ENCODE measurements at regions not wholly inside any gene's neighbourhood (a gene's known extent, or its start where the extent isn't known, plus 50 kb on each side); places are given as distances from the start of the nearest gene placed in this dataset.

DNA sequence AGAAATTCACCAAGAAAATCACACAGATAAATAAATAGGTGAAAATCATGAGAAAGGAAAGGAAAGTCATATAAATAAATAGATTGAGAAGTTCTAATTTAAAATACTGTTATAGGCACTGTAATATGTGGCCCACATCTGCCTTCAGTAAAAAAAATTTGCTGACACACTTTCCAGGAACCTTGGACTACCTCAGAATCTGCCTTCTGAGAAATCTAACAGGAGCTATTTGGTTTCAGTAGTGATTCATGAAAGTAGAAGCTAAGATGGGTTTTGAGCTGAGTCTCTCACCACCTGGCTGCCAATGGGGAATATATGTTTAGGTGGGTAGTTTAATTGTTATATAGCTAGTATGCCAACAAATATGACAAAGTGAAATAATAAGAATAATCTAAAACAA is 810.0 kb downstream of the RAB28 start:
- Mint-ChIP-seq H3K4me1 (no peaks in the 10 kb centered on the region), H3K4me3 (no peak overlapping the region), H3K27me3 (ENCODE audit: low read depth) (no peaks in the 10 kb centered on the region), H3K27ac (no peak overlapping the region), H3K36me3 (peaks cover 26% of the 10 kb centered on the region), H3K9me3 (peaks cover 64% of the 10 kb centered on the region)
- ATAC-seq (no peak), DNase-seq (ENCODE audit: low spot score) (no peak)
- ChIA-PET POLR2A (no interaction called here), CTCF (no interaction called here)
- no peak for TF ChIP-seq TEAD4 (CRISPR knock-in tag; IDR thresholded peaks at IDR 0.05)
- no peak for TF ChIP-seq CREM (CRISPR knock-in tag; IDR thresholded peaks at IDR 0.05)
- TF ChIP-seq NFE2L1 (CRISPR knock-in tag; IDR thresholded peaks at IDR 0.05) = no peak
- TF ChIP-seq, protein P1, sequence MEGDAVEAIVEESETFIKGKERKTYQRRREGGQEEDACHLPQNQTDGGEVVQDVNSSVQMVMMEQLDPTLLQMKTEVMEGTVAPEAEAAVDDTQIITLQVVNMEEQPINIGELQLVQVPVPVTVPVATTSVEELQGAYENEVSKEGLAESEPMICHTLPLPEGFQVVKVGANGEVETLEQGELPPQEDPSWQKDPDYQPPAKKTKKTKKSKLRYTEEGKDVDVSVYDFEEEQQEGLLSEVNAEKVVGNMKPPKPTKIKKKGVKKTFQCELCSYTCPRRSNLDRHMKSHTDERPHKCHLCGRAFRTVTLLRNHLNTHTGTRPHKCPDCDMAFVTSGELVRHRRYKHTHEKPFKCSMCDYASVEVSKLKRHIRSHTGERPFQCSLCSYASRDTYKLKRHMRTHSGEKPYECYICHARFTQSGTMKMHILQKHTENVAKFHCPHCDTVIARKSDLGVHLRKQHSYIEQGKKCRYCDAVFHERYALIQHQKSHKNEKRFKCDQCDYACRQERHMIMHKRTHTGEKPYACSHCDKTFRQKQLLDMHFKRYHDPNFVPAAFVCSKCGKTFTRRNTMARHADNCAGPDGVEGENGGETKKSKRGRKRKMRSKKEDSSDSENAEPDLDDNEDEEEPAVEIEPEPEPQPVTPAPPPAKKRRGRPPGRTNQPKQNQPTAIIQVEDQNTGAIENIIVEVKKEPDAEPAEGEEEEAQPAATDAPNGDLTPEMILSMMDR (IDR thresholded peaks at IDR 0.05) = no peak
- TF ChIP-seq, protein P2, sequence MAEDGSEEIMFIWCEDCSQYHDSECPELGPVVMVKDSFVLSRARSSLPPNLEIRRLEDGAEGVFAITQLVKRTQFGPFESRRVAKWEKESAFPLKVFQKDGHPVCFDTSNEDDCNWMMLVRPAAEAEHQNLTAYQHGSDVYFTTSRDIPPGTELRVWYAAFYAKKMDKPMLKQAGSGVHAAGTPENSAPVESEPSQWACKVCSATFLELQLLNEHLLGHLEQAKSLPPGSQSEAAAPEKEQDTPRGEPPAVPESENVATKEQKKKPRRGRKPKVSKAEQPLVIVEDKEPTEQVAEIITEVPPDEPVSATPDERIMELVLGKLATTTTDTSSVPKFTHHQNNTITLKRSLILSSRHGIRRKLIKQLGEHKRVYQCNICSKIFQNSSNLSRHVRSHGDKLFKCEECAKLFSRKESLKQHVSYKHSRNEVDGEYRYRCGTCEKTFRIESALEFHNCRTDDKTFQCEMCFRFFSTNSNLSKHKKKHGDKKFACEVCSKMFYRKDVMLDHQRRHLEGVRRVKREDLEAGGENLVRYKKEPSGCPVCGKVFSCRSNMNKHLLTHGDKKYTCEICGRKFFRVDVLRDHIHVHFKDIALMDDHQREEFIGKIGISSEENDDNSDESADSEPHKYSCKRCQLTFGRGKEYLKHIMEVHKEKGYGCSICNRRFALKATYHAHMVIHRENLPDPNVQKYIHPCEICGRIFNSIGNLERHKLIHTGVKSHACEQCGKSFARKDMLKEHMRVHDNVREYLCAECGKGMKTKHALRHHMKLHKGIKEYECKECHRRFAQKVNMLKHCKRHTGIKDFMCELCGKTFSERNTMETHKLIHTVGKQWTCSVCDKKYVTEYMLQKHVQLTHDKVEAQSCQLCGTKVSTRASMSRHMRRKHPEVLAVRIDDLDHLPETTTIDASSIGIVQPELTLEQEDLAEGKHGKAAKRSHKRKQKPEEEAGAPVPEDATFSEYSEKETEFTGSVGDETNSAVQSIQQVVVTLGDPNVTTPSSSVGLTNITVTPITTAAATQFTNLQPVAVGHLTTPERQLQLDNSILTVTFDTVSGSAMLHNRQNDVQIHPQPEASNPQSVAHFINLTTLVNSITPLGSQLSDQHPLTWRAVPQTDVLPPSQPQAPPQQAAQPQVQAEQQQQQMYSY (CRISPR knock-in tag; IDR thresholded peaks at IDR 0.05) = no peak
- TF ChIP-seq, protein P3, sequence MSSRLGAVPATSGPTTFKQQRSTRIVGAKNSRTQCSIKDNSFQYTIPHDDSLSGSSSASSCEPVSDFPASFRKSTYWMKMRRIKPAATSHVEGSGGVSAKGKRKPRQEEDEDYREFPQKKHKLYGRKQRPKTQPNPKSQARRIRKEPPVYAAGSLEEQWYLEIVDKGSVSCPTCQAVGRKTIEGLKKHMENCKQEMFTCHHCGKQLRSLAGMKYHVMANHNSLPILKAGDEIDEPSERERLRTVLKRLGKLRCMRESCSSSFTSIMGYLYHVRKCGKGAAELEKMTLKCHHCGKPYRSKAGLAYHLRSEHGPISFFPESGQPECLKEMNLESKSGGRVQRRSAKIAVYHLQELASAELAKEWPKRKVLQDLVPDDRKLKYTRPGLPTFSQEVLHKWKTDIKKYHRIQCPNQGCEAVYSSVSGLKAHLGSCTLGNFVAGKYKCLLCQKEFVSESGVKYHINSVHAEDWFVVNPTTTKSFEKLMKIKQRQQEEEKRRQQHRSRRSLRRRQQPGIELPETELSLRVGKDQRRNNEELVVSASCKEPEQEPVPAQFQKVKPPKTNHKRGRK (CRISPR knock-in tag; IDR thresholded peaks at IDR 0.05; ENCODE audit: borderline replicate concordance) = no peak
- TF ChIP-seq, protein P4, sequence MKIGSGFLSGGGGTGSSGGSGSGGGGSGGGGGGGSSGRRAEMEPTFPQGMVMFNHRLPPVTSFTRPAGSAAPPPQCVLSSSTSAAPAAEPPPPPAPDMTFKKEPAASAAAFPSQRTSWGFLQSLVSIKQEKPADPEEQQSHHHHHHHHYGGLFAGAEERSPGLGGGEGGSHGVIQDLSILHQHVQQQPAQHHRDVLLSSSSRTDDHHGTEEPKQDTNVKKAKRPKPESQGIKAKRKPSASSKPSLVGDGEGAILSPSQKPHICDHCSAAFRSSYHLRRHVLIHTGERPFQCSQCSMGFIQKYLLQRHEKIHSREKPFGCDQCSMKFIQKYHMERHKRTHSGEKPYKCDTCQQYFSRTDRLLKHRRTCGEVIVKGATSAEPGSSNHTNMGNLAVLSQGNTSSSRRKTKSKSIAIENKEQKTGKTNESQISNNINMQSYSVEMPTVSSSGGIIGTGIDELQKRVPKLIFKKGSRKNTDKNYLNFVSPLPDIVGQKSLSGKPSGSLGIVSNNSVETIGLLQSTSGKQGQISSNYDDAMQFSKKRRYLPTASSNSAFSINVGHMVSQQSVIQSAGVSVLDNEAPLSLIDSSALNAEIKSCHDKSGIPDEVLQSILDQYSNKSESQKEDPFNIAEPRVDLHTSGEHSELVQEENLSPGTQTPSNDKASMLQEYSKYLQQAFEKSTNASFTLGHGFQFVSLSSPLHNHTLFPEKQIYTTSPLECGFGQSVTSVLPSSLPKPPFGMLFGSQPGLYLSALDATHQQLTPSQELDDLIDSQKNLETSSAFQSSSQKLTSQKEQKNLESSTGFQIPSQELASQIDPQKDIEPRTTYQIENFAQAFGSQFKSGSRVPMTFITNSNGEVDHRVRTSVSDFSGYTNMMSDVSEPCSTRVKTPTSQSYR (CRISPR knock-in tag; IDR thresholded peaks at IDR 0.05) = no peak
- no peak for TF ChIP-seq NR1H2 (CRISPR knock-in tag; IDR thresholded peaks at IDR 0.05)
- TF ChIP-seq, protein P5, sequence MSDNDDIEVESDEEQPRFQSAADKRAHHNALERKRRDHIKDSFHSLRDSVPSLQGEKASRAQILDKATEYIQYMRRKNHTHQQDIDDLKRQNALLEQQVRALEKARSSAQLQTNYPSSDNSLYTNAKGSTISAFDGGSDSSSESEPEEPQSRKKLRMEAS (CRISPR knock-in tag; IDR thresholded peaks at IDR 0.05) = no peak
- TF ChIP-seq, protein P6, sequence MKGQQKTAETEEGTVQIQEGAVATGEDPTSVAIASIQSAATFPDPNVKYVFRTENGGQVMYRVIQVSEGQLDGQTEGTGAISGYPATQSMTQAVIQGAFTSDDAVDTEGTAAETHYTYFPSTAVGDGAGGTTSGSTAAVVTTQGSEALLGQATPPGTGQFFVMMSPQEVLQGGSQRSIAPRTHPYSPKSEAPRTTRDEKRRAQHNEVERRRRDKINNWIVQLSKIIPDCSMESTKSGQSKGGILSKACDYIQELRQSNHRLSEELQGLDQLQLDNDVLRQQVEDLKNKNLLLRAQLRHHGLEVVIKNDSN (CRISPR knock-in tag; IDR thresholded peaks at IDR 0.05) = no peak
- TF ChIP-seq EMX1 (CRISPR knock-in tag; IDR thresholded peaks at IDR 0.05) = no peak
- TF ChIP-seq ZNF263 (CRISPR knock-in tag; IDR thresholded peaks at IDR 0.05; ENCODE audit: low read depth) = no peak
- TF ChIP-seq SOX15 (CRISPR knock-in tag; IDR thresholded peaks at IDR 0.05) = no peak
- TF ChIP-seq TCF7 (CRISPR knock-in tag; IDR thresholded peaks at IDR 0.05; ENCODE audit: low read depth) = no peak
- TF ChIP-seq, protein P7, sequence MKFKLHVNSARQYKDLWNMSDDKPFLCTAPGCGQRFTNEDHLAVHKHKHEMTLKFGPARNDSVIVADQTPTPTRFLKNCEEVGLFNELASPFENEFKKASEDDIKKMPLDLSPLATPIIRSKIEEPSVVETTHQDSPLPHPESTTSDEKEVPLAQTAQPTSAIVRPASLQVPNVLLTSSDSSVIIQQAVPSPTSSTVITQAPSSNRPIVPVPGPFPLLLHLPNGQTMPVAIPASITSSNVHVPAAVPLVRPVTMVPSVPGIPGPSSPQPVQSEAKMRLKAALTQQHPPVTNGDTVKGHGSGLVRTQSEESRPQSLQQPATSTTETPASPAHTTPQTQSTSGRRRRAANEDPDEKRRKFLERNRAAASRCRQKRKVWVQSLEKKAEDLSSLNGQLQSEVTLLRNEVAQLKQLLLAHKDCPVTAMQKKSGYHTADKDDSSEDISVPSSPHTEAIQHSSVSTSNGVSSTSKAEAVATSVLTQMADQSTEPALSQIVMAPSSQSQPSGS (CRISPR knock-in tag; IDR thresholded peaks at IDR 0.05; ENCODE audit: borderline replicate concordance, low read depth) = no peak
- no peak for TF ChIP-seq GABPB1 (CRISPR knock-in tag; IDR thresholded peaks at IDR 0.05)
- TF ChIP-seq, protein P8, sequence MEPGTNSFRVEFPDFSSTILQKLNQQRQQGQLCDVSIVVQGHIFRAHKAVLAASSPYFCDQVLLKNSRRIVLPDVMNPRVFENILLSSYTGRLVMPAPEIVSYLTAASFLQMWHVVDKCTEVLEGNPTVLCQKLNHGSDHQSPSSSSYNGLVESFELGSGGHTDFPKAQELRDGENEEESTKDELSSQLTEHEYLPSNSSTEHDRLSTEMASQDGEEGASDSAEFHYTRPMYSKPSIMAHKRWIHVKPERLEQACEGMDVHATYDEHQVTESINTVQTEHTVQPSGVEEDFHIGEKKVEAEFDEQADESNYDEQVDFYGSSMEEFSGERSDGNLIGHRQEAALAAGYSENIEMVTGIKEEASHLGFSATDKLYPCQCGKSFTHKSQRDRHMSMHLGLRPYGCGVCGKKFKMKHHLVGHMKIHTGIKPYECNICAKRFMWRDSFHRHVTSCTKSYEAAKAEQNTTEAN (CRISPR knock-in tag; IDR thresholded peaks at IDR 0.05) = no peak
- TF ChIP-seq, protein P9, sequence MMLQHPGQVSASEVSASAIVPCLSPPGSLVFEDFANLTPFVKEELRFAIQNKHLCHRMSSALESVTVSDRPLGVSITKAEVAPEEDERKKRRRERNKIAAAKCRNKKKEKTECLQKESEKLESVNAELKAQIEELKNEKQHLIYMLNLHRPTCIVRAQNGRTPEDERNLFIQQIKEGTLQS (CRISPR knock-in tag; conservative IDR thresholded peaks at IDR 0.05) = no peak
- TF ChIP-seq JAZF1 (CRISPR knock-in tag; IDR thresholded peaks at IDR 0.05) = no peak
- TF ChIP-seq, protein P10, sequence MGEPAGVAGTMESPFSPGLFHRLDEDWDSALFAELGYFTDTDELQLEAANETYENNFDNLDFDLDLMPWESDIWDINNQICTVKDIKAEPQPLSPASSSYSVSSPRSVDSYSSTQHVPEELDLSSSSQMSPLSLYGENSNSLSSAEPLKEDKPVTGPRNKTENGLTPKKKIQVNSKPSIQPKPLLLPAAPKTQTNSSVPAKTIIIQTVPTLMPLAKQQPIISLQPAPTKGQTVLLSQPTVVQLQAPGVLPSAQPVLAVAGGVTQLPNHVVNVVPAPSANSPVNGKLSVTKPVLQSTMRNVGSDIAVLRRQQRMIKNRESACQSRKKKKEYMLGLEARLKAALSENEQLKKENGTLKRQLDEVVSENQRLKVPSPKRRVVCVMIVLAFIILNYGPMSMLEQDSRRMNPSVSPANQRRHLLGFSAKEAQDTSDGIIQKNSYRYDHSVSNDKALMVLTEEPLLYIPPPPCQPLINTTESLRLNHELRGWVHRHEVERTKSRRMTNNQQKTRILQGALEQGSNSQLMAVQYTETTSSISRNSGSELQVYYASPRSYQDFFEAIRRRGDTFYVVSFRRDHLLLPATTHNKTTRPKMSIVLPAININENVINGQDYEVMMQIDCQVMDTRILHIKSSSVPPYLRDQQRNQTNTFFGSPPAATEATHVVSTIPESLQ (CRISPR knock-in tag; IDR thresholded peaks at IDR 0.05) = no peak
